Femur (tissue), 1 donor: ENCODE measurements at regions not wholly inside any gene's neighbourhood (a gene's known extent, or its start where the extent isn't known, plus 50 kb on each side); places are given as distances from the start of the nearest gene placed in this dataset.
"Not testable (repeated sequence)": the region's sequence is repeated elsewhere in the genome, so short reads cannot be mapped to it uniquely, and the experiment has no call there.

Experiments
- DNase-seq: peaks from one replicate; pipeline ENCODE4 v3.0.0-alpha.2; 2017

DNA sequence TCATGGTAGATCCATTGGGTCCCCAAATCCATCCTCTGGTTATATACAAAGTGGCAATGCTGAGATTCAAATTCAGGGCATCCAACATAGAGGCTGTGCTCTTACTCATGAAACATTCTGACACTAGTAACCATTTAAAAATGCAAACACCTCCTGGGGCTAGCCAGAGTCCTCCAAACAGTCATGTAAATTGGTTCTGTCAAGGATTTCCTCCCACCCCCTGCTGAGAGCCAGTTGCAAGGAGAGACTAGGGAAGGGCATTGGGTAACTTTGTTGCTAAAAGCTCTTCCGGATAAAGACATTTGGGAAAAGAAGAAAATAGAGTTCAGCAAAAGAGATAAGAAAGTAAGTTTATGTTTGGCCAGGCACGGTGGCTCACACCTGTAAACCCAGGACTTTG, 58.3 kb downstream of the ART5 start:
- DNase-seq: not testable (repeated sequence)

DNA sequence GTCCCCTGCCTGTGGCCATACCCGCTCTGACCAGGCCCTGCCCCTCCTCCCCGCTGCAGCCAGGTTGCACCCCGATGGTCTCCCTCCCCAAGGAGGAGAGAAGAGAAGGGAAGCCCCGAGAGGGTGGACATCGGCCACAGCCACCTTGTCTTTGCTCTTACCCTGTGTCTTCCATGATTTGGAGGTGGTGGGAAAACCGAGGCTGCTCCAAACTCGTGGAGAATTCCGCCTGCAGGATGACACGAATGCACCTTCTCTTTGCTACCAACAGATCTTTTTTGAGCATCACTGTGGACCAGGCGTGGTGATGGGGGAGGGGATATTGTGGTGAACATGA, 60.4 kb downstream of the ART5 start:
- DNase-seq: not testable (repeated sequence)

DNA sequence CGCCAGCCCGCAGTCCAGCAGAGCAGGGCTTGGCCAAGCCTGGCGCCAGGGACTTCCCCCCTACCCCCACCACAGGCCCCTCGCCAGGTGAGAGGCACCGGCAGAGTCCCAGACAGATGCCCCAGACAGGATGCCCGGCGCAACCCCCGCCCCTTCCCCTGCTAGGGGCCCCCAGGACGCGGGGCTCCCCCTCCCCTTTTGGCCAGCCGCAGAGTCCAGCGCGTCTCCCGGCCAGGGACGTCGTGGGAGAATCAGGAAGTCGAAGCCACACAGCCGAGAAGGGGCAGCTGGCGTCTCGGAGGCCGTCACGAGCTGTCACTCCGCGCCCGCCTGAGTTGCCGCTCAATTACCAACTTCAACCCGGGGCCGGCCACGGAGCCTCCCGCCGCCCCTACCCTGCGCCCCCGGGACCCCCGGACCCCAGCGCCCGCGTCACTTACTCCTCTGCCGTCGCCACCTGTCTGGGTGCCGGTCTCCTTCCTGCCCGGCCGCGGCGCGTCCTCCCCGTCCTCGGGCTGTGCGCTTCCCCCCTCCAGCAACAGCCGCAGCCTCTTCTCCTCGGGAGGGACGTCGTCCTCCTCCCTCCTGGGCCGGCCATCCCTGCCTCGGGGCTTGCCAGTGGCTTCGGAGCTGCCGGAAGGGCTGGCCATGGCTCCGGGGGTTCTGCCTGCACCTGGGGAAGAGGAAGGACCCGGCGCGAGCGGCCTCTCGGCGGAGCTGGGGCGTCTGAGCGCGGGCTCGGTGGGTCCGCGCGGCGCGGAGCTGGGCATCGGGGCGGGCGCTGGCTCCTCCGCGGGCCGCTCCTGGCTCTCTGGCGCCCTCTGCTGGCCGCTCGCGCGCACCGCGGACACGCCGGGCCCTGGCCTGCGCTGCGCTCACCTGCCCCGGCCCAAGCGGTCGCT, 61.1 kb downstream of the ART5 start:
- peak; percentile 52 for DNase-seq

DNA sequence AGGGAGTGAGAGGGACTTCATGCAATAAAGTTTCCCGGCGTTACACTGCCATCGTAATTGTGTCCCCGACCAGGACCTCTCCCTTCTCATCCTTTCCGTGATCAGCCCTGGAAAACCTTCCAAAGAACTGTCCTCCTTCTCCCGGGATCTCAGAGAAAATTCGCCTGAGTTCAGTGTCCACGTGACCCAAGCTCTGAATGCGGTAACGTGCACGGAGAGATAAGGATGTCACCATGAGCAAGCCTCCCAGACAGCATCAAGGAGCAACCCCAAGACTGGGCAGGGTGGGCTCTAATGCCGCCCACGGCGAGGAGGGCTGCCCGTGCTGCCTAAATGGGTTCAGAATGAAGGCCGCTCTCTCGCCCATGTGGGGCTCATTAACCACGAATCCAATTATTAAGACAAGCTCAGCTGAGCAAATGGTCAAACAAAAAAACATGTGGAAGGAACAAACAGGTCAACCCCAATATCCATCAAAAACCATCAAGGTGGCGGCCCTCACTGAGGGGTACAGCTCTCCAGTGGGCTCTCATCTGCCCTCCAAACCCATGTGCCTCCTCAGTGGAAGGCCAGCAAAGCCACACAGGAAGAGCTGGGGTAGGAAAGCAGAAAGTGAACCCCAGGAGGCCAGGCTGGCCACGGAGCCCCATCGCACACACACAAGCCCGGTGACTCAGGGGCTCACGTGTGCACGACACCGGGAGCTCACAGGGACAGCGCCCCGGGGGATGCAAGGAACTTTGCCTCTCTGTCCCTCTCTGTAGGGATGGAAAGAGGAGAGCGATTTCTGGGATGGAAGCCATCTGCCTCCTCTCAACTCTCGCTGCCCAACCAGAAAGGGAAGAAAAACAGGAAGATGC, 62.0 kb downstream of the ART5 start:
- not testable (repeated sequence) for DNase-seq

DNA sequence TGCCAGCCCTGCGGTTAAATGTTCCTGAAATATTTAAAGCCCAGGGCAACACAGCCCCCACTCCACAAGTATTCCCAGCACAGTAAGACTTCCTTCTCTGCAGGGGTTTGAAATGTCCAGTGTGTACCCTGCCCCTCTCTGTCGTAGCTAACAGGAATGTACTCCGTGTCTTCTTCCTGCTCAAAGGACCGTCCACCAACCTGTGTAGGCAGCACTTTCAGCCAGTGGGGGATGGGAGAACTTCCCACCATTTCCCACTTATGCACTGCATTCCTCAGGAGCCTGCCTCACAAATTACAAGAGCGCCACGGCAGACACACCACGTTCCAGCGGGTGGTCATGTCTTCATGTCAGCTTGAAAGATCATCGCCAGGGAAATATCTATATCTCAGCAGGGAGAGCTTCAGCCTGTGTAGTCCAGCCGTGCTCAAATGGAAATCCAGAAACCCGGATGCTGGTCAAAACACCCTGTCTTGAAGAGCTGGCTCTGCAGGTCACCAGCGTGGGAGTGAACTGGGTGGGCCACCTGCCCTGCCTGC, 65.7 kb downstream of the ART5 start:
- not testable (repeated sequence) for DNase-seq

DNA sequence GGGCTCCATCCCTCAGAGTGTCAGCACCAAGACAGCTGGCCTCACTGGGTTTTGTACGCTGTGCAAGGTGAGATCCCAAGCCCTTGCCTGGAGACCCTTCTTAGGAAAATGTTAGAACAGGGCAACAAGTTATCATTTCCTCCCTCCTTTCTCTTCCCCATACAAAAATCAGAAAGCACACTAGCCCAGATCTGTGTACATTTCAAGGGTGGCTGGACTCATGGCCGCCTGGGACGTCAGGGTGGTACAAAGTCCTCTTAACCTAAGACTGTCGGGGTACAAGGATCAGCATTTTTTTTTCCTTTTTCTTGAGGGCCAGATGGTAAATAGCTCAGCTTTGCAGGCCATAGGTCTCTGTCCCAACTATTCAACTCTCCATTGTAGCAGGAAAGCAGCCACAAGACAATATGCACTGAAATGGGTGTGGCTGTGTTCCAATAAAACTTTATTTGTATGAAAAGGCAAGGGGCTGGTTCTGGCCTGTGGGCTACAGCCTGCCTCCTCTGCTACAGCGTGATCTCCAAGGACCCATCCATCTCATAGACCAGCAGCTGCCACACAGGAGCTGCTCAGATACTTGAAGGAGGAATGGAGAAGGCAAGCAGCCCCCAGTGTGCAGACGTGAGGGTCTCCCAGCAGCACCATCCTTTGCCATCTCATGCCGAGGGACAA, 68.7 kb downstream of the ART5 start:
- not testable (repeated sequence) for DNase-seq

DNA sequence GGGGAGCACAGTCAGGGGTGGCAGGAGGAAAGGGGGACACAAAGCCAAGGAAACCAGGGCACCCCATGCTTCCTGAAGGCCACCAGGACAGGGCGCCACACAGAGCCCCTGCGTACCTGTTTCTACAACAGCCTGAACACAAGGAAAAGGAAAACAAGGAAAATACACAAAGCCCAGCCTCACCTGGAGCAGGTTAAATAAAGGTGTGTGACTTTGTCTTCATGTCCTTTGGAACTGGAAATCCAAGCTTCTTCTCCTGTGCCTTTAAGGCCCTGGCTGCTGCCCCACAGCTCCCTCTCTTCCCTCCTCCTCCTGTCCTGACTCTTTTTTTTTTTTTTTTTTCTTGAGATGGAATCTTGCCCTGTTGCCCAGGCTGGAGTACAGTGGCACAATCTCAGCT, 70.0 kb downstream of the ART5 start:
- DNase-seq: not testable (repeated sequence)

DNA sequence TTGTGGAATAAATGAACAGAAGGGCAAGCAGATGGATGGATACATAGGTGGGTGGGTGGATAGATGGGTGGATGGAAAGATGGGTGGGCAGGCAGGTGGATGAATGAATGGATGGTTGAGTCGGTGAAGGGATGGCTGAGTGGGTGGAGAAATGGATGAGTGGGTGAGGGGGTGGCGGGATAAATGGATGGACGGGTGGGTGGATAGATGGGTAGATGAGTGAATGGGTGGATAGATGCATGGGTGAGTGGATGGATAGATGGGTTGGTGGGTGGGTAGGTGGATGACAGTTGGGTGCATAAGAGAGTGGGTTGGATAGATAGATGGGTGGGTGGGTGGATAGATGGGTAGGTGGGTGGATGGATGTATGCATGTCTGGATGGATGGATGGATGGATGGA, 76.0 kb downstream of the ART5 start:
- DNase-seq: not testable (repeated sequence)

DNA sequence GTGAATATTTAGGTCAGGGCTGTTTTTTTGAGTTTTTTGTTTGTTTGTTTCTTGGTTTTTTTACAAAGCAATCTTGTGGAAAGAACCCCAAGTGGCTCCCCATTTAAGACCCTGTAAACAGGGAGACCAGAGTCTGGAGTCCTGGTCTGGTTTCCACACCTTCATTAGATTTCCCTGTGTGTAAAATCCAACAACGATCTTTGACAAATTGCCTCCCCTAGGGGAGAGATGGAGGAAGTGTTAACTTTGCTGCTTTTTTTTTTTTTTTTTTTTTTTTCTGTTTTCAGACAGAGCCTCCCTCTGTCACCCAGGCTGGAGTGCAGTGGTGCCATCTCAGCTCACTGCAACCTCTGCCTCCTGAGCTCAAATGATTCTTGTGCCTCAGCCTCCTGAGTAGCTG, 77.4 kb downstream of the ART5 start:
- not testable (repeated sequence) for DNase-seq

DNA sequence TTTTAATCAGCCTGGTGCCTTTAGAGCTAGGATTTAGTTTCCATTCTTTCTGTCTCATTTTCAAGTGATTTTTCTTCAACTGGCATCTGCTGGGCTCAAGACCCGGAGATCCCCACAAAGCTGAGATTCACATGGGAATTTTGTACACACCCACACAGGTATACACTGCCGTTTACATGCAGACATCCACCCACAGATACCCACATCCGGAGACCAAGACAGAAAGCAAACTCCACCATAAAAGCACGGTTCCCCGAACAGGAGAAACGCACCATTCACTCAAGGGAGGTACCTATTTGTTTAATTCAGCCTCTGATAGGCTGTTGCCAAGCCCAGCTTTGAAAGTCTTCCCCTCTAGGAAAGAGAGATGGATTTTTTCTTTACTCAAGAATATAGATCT, 87.2 kb downstream of the ART5 start:
- DNase-seq: not testable (repeated sequence)

DNA sequence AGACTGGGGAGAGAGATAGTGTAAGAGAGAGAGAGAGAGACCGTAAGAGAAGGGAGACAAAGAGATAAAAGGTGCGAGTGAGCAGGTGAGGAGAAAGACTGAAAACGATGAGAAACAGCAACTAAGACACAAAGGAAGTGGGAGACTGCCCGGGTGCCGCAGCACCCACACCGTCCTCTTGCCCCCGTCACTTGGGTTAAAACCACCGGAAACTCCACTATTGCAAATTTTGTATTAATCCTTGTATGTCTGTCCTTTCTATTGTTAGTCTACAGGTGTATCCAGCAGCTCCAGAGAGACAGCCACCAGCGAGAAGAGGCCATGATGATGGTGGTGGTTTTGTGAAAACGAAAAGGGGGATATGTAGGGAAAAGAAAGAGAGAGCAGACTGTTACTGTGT, 96.8 kb downstream of the ART5 start:
- not testable (repeated sequence) for DNase-seq

DNA sequence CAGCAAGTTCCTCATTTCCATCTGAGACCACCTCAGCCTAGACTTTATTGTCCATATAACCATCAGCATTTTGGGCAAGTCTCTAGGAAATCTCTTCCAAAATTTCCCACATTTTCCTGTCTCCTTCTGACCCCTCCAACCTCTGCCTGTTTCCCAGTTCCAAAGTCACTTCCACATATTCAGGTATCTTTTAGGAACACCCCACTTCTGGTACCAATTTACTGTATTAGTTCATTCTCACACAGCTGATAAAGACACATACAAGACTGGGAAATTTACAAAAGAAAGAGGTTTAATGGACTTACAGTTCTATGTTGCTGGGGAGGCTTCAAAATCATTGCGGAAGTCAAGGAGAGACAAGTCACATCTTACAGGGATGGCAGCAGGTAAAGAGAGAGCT, 103.6 kb downstream of the ART5 start:
- DNase-seq: not testable (repeated sequence)

DNA sequence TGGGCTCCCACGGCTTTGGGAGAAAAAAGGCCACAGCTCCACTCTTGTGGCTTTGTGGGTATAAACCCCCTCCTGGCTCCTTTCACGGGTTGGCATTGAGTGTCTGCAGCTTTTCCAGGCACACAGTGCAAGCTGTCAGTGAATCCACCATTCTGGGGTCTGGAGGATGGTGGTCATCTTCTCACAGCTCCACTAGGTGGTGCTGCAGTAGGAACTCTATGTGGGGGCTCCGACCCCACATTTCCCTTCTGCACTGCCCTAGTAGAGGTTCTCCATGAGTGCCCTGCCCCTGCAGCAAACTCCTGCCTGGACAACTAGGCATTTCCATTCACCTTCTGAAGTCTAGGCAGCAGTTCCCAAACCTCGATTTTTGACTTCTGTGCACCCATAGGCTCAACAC, 104.5 kb downstream of the ART5 start:
- DNase-seq: not testable (repeated sequence)

DNA sequence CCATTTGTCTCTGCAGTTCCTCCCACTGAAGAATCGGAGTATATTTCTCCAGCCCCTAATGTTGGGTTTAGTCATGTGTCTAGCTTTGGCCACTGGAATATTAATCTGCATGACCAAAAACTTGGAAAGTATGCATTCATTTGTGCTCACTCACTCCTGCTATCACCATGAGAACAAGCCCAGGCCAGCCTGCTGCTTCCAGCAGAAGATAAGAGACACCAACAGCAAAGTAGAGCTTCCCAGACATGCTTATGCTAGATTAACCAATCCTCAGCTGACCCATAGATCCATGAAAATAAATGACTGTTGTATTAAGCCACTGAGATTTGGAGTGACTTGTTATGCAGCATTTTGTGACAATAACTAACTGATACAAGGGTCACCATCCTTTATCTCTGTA, 108.8 kb downstream of the ART5 start:
- not testable (repeated sequence) for DNase-seq

DNA sequence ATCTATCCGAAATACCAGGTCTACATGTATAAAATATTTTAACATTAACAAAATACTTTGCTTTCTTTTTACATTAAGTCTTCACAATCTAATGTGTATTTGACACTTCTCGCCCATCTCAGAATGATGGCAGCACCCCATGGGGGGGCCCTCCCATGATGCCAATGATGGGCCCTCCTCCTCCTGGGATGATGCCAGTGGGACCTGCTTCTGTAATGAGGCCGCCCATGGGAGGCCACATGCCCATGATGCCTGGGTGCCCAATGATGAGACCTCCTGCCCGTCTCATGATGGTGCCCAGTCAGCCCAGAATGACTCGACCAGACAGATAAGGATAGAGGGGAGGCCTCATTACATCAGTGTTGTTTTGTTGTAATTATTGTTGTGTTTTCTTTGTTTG, 110.5 kb downstream of the ART5 start:
- DNase-seq: not testable (repeated sequence)

DNA sequence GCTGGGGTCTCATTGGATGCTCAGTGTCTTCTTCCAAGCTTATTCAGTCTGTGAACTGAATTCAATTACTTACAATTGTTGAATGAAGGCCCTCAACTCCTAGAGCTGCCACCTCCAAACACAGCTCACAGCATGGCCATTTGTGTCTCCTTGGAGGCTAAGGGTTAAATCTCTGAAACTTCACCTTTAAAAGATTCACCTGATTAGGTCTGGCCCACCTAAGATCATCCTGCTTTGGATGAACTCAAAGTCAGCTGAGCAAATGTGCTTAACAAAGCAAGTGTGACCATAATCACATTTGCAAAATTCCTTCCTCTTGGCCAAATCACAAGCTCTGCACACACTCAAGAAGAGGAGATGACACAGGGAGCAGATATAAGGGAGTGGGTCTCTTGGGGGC, 118.2 kb downstream of the ART5 start:
- DNase-seq: not testable (repeated sequence)

DNA sequence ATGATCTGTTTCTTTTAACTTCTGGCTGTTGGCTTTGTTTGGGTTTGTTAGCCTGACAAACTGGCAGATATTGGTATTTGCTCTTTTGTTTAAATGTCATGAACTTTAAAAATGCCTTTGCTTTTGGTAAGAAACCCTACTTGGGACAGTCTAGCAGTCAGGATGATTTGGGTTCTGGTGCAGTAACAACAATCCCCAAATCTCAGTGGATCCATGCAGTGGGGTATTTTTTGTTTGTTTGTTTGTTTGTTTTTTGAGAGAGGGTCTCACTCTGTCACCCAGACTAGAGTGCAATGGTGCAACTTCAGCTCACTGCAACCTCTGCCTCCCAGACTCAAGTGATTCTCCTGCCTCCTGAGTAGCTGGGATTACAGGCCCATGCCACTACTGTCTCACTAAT, 120.9 kb downstream of the ART5 start:
- not testable (repeated sequence) for DNase-seq

DNA sequence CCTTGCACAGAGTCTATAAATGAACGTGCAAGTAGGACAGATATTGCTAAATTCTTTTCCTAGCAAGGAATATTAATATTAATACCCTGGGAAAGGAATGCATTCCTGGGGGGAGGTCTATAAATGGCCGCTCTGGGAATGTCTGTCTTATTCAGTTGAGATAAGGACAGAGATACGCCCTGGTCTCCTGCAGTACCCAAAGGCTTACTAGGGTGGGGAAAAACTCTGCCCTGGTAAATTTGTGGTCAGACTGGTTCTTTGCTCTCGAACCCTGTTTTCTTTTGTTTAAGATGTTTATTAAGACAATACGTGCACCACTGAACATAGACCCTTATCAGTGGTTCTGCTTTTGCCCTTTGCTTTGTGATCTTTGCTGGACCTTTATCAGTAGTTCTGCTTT, 122.0 kb downstream of the ART5 start:
- DNase-seq: not testable (repeated sequence)

DNA sequence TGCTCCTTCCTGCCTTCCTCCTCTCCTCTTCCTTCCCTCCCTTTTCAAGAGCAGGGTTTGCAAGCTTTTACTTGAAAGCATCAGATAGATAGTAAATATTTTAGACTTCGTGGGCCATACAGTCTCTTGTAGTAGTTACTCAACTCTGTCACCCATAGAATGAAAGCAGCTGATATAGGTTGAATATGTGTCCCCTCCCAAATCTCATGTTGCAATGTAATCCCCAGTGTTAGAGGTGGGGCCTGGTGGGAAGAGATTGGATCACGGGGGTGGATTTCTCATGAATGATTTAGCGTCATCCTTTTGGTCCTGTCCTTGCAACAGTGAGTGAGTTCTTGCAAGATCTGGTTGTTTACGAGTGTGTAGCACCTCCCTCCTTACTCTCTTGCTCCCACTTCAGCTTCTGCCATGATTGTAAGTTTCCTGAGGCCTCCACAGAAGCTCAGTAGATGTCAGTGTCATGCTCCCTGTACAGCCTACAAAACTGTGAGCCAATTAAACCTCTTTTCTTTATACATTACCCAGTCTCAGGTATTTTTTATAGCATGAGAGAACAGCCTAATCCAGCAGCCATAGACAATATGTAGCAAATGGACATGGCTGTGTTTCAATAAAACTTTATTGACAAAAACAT, 124.7 kb downstream of the ART5 start:
- DNase-seq: not testable (repeated sequence)

DNA sequence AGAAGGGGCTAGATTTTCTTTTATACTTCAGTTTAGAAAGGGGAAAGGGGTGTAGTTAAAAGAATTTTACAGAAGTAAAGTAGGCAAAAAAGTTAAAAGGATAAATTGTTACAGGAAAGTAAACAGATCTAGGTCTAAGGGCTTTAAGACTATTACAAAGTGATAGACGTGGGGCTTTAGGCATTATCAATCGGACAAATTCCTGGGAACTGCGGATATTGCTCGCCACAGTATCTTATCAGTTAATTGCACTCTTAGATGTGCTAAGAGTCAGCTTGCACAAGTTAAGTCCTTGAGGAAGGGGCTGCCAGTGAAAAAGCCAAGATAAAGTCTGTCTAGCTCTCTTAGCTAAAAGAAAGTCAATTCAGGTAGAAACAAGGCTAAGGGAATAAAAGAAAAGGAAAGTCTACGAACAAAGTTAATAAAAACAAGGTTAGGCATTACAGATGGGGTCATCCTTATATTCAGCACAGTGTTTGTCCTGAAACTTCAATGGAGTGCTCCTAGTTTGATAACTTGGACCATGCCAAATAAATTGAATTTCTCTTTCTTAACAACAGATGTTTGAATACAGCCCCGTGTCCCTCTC, 125.4 kb downstream of the ART5 start:
- DNase-seq: not testable (repeated sequence)

DNA sequence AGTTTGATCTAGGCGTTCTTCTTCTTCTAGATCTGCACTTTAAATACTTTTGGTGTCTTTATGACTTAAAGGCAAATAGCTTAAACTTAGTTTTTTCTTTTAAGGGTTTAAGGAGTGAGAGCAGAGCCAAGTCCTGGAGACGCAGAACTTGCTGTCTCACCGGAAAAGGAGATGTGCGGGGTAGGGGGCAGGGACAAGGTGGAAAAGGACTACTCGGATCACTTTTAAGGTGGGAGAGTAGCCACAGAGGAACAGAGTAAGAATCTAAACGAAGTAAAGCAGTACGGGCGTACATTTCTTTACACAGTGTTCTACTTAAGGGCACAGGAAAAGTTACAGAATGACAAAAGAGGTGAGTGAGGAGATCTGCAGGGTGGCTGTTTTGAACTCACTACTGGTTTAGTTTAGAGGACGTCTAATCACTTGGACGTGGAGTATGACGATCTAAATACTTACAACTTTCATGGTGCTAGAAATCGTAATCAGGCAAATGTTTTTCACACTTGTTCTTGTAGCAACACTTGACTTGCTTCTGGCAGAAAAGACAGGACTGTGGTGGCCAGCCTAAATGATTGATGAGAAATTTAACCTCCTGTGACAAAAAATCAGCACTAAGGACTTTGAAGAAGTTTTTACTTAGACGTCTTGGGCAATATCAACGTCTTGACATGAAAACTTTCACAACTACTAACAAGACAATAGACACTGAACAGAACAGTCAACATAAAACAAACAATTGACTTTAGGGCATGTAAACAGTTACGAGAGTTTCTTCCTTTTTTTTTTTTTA, 127.0 kb downstream of the ART5 start:
- not testable (repeated sequence) for DNase-seq
